ENCODE measurements at regions not wholly inside any gene's neighbourhood (a gene's known extent, or its start where the extent isn't known, plus 50 kb on each side); places are given as distances from the start of the nearest gene placed in this dataset.

DNA sequence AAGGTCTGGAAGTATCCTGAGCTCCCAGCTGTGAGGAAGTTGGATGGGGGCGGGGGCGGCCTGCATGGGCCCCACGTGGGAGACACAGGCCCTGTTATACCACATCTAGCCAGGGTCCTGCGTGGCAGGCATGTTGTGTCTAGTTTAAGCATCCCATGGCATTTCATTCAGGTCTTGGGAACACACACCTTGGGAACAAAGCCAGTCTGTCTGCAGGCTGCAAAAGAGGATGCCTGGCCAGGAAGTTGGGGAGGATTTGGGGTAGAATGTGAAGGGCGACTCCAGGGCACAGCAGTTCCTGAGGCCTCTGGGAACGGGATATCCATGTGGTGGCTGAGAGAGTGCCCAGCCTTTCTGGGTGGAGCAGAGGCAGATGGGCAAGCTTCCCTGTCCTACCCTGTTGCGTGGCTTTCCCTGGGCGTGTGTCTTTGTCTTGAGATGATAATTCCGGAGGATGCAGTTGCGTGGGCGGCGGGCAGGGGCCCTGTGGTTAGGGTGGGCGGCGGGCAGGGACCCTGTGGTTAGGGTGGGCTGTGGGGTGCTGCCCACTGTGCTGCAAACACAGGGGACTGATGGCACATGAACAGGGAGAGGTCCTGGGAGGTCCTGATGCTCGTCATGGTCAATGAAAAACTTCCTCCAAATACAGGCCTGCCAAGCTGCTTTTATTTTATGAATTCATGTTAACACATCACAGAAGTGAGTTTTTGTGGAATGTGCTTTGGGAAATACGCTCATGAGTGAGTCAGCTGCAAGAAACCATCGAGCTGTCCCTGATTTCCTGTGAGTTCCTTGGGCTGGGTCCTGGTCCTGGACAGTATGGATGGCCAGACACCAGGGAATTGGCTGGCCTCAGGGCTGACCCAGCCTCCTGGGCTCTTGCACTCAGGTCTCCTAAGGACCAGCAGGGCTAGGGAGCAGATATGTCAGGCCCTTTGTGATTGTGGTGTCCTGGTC lies 90.0 kb upstream of the HS6ST1 start:
- Histone ChIP-seq H3K27ac (no peak overlapping the region), H3K27me3 (no peaks in the 10 kb centered on the region), H3K9me3 (no peaks in the 10 kb centered on the region), H3K4me3 (no peak overlapping the region), H3K36me3 (no peaks in the 10 kb centered on the region), H3K4me1 (ENCODE audit: insufficient read depth) (no peaks in the 10 kb centered on the region)
- DNase-seq, result peak in 1 of 5 donors; percentile 15
- TF ChIP-seq EP300 (IDR thresholded peaks at IDR 0.05) (no peak), POLR2A (IDR thresholded peaks at IDR 0.05) (no peak)
- TF ChIP-seq, protein P1, sequence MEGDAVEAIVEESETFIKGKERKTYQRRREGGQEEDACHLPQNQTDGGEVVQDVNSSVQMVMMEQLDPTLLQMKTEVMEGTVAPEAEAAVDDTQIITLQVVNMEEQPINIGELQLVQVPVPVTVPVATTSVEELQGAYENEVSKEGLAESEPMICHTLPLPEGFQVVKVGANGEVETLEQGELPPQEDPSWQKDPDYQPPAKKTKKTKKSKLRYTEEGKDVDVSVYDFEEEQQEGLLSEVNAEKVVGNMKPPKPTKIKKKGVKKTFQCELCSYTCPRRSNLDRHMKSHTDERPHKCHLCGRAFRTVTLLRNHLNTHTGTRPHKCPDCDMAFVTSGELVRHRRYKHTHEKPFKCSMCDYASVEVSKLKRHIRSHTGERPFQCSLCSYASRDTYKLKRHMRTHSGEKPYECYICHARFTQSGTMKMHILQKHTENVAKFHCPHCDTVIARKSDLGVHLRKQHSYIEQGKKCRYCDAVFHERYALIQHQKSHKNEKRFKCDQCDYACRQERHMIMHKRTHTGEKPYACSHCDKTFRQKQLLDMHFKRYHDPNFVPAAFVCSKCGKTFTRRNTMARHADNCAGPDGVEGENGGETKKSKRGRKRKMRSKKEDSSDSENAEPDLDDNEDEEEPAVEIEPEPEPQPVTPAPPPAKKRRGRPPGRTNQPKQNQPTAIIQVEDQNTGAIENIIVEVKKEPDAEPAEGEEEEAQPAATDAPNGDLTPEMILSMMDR (IDR thresholded peaks at IDR 0.05), result no peak
- whole genome bisulfite sequencing, 3 donors, result 53 to 57% (median 53%) methylated on average over 17 of the region's 17 CpGs
- intact Hi-C loops (cut with DNase I), result no loop called here

DNA sequence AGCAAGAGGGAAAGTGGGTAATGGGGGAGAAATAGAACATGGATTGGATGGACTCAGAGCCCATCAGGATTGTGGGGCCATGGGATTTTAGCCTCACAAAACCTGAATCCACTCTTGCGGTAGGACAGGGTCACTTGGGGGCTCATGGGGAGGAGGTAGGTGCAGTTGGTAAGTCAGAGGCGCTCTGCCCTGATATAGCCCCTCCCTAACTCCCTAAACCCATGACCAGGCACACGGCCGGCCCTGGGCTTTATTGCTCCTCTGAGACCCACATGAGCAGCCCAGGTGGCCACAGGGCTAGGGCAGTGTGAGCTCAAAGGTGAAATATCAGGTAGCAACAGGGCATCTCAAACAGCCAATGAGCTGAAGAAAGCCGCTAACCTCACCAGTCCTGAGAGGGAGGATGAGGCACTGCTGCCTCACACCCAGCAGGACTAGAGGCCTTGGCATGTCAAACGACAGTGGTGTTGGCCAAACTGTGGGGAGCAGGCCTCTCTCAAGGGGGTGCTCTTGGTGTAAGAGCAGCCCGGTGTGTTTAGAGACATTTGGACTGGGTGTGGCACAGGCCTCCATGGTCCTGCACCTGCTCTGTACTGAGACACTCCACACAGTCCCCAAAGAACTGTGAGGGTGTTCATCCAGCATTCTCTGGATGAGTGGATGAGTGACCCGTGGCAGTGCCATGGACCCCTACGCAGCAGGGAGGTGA lies 90.8 kb upstream of the HS6ST1 start:
- Histone ChIP-seq H3K27ac (no peak overlapping the region), H3K36me3 (no peaks in the 10 kb centered on the region), H3K4me3 (no peak overlapping the region), H3K27me3 (no peaks in the 10 kb centered on the region), H3K9me3 (no peaks in the 10 kb centered on the region), H3K4me1 (ENCODE audit: insufficient read depth) (no peaks in the 10 kb centered on the region)
- TF ChIP-seq EP300 (IDR thresholded peaks at IDR 0.05) (no peak), POLR2A (IDR thresholded peaks at IDR 0.05) (no peak)
- TF ChIP-seq, protein P1 (IDR thresholded peaks at IDR 0.05), result no peak
- intact Hi-C loops (cut with DNase I), result no loop called here
- DNase-seq, result peak in 1 of 5 donors; percentile 17
- 86 to 94% (median 92%) methylated on average over 9 of the region's 9 CpGs for WGBS, 3 donors

DNA sequence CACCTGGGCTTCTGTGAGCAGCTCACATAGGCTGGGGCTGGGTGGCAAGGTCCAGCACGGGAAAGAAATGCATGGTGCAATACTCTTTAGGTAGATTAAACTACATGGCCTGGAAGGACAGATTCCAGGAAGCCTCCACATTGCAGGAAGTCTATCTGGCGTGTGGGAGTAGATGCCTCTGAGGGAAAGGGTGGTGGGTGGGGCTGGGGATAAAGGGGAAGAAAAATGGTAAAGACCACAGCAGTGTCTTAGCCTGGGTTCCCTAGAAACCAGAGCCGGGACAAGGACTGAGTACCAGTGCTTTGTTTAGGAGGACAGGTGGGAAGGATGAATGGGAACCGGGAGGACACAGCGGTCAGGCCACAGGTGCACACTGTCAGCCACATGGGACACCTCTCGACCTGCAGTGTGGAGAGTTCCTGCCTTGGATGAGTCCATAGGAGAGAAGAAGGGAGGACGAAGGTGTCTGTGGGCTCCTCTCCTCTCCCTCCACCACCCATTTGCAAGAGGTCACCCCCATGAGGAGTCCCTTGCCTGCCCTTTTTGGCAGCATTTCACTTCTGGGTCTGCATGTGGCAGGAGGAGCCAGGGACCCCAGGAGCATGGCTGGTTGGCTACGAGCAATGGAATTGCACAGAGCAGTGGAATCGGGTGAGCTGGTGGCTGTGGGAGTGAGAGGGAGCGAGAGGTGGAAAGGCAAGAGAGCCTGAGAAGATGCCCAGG lies 91.5 kb upstream of the HS6ST1 start:
- H3K4me3 ChIP-seq, result no peak overlapping the region
- DNase-seq, result no peak
- no peaks in the 10 kb centered on the region for H3K27me3 ChIP-seq
- intact Hi-C loops (cut with DNase I), result no loop called here
- no peak overlapping the region for H3K27ac ChIP-seq
- H3K9me3 ChIP-seq, result no peaks in the 10 kb centered on the region
- H3K36me3 ChIP-seq, result no peaks in the 10 kb centered on the region
- H3K4me1 ChIP-seq (ENCODE audit: insufficient read depth), result no peaks in the 10 kb centered on the region
- 89 to 95% (median 92%) methylated on average over 10 of the region's 10 CpGs for WGBS, 3 donors
- TF ChIP-seq, protein P1 (IDR thresholded peaks at IDR 0.05), result no peak
- TF ChIP-seq EP300 (IDR thresholded peaks at IDR 0.05) (no peak), POLR2A (IDR thresholded peaks at IDR 0.05) (no peak)

DNA sequence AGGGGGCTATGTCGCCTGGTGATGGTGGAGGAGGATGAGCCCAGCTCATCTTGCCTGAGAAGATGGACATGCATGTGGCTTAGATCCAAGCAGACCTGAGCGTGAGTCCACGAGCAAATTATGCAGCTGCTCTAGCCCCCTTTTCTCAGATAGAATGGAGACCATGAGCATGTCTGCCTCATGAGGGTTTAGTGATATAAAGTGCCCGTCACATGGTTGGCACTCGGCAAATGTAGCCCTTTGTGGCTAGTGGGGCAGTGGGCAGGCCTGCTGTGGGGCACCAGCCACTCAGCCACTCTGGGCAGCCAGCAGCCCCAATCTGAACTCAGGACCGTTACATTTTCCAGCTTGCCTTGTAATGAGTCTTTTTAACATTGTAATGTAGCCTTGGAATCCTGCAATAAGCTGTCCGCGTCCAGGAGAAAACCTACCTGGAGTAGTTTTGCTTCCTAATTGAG lies 92.1 kb upstream of the HS6ST1 start:
- Histone ChIP-seq H3K4me1 (ENCODE audit: insufficient read depth) (no peaks in the 10 kb centered on the region), H3K9me3 (peaks cover 0 to under 1% of the 10 kb centered on the region in 2 donors), H3K27me3 (no peaks in the 10 kb centered on the region), H3K4me3 (no peak overlapping the region), H3K27ac (no peak overlapping the region), H3K36me3 (no peaks in the 10 kb centered on the region)
- WGBS, 3 donors, result 93 to 96% (median 93%) methylated on average over 8 of the region's 8 CpGs
- intact Hi-C loops (cut with DNase I), result no loop called here
- peak in 1 of 5 donors; percentile 9 for DNase-seq
- TF ChIP-seq POLR2A (IDR thresholded peaks at IDR 0.05), result no peak
- no peak for TF ChIP-seq EP300 (IDR thresholded peaks at IDR 0.05)
- TF ChIP-seq, protein P1 (IDR thresholded peaks at IDR 0.05), result no peak

All from ovary (tissue), 7 donors.